ACC112 (cell line): ENCODE measurements at regions not wholly inside any gene's neighbourhood (a gene's known extent, or its start where the extent isn't known, plus 50 kb on each side); places are given as distances from the start of the nearest gene placed in this dataset.
"Not testable (repeated sequence)": the region's sequence is repeated elsewhere in the genome, so short reads cannot be mapped to it uniquely, and the experiment has no call there.

ENCODE experiments used
- H2AFZ ChIP-seq: fragments of 200-600 bp; sonication (generic); one replicate; pipeline ENCODE4 v1.6.0; 2017; ENCODE audit warnings: antibody characterized with exemption, low read length; ENCODE audit not compliant: unreplicated experiment
- H3K27ac ChIP-seq: fragments of 200-600 bp; sonication (generic); 2 replicates; pipeline ENCODE4 v1.5.1; 2014; ENCODE audit warnings: low read depth, mild to moderate bottlenecking, antibody characterized with exemption, low read length, moderate library complexity
- H3K27me3 ChIP-seq: fragments of 200-600 bp; sonication (generic); 2 replicates; pipeline ENCODE4 v1.6.1; 2014; ENCODE audit warnings: mild to moderate bottlenecking, antibody characterized with exemption, low read length, moderate library complexity, mixed read lengths; ENCODE audit not compliant: insufficient read depth
- H3K36me3 ChIP-seq: fragments of 200-600 bp; sonication (generic); 2 replicates; pipeline ENCODE4 v1.6.1; 2016; ENCODE audit warnings: mild to moderate bottlenecking, antibody characterized with exemption, low read length, moderate library complexity, mixed read lengths; ENCODE audit not compliant: insufficient read depth
- H3K4me1 ChIP-seq: fragments of 200-600 bp; sonication (generic); one replicate; pipeline ENCODE4 v1.6.1; 2016; ENCODE audit warnings: low read length, mixed read lengths; ENCODE audit not compliant: insufficient read depth, unreplicated experiment, control insufficient read depth
- H3K4me3 ChIP-seq: fragments of 200-600 bp; sonication (generic); 2 replicates; pipeline ENCODE4 v1.5.1; 2014; ENCODE audit warnings: mild to moderate bottlenecking, low read depth, low read length
- H3K79me2 ChIP-seq: fragments of 200-600 bp; sonication (generic); one replicate; pipeline ENCODE4 v1.6.0; 2016; ENCODE audit warnings: low read length; ENCODE audit not compliant: control insufficient read depth, unreplicated experiment, insufficient read depth

- Histone ChIP-seq H3K4me1 (peaks cover 5% of the 10 kb centered on the region), H3K79me2 (no peaks in the 10 kb centered on the region), H3K27ac (no peak overlapping the region), H3K4me3 (no peak overlapping the region), H3K27me3 (0 out of 2 replicates have a peak, but pooled peaks cover 9% of the 10 kb centered on the region), H3K36me3 (no peaks in the 10 kb centered on the region), H2AFZ (no peak overlapping the region)
Observed at GRCh38 chr5:174799121-174799520, 74.7 kb downstream of the MSX2 start.

GRCh38 chr5:174798551-174798951 lies 74.2 kb downstream of the MSX2 start:
- no peak overlapping the region for H3K27ac ChIP-seq
- peaks cover 5% of the 10 kb centered on the region for H3K4me1 ChIP-seq
- H3K4me3 ChIP-seq = no peak overlapping the region
- H3K79me2 ChIP-seq = no peaks in the 10 kb centered on the region
- H2AFZ ChIP-seq = no peak overlapping the region
- H3K36me3 ChIP-seq = no peaks in the 10 kb centered on the region
- 0 out of 2 replicates have a peak, but pooled peaks cover 9% of the 10 kb centered on the region for H3K27me3 ChIP-seq

DNA sequence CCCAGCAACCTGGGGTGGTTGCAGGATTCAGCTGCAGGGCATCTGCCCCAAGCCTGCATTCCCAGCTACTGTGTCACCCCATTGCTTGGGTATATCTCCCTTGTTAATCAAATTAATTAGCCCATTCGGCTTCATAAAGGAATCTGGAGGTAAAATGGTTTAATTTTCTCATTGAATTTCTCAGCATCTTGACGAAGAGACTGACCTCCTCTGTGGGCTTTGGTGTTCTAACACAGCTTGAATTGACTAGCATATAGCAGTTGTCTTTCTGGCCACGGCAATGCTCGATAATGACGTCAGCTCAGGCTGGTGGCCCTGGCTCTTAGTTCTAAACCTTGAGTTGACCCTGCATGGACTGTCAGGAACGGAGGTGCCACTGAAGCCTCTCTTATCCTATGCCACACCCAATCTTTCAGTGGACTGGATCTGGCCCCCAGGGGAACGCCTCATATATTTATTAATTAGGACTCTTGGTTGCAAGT lies 72.4 kb downstream of the MSX2 start:
- H3K36me3 ChIP-seq = no peaks in the 10 kb centered on the region
- H3K27ac ChIP-seq = no peak overlapping the region
- no peak overlapping the region for H3K4me3 ChIP-seq
- H3K79me2 ChIP-seq = no peaks in the 10 kb centered on the region
- H3K27me3 ChIP-seq = 0 out of 2 replicates have a peak, but pooled peaks cover 9% of the 10 kb centered on the region
- H3K4me1 ChIP-seq = peaks cover 5% of the 10 kb centered on the region
- H2AFZ ChIP-seq = no peak overlapping the region

DNA sequence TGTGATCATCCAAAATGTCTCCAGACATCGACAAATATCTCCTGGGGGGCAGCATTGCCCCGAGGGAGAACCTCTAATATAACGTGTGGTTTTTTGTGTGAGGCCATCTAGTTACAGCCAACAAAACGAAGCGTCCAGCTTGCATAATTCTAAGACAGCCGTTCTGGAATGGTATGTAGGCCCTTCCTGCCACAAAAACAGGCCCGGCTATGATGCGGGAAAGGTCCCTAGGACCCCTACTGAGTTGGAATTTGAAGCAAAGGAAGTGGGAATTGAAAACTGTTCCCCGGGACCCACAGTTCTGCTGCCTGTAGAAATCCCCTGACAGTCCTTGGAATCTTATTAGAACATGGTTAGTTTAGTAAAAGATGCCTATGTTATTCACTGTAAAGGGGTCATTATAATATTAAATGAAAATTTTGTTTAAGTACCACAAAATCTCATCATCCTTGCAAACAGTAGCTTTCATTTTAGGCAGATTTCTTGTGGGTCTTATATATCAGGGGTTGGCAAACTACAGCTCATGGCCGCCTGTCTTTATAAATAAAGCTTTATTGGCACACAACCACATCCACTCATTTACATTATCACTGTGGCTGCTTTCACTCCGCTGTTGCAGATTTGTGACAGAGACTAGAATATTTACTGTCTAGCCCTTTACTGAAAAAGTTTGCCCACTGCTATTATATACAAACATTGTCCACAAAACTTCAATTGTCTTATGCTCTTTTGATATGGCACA lies 70.7 kb downstream of the MSX2 start:
- peaks cover 5% of the 10 kb centered on the region for H3K4me1 ChIP-seq
- H3K27ac ChIP-seq = no peak overlapping the region
- no peaks in the 10 kb centered on the region for H3K79me2 ChIP-seq
- 0 out of 2 replicates have a peak, but pooled peaks cover 9% of the 10 kb centered on the region for H3K27me3 ChIP-seq
- no peaks in the 10 kb centered on the region for H3K36me3 ChIP-seq
- no peak overlapping the region for H3K4me3 ChIP-seq
- H2AFZ ChIP-seq = no peak overlapping the region

GRCh38 chr5:174793684-174794328 lies 69.4 kb downstream of the MSX2 start:
- H3K4me3 ChIP-seq = no peak overlapping the region
- H3K4me1 ChIP-seq = peaks cover under 1% of the 10 kb centered on the region
- H2AFZ ChIP-seq = no peak overlapping the region
- H3K27ac ChIP-seq = no peak overlapping the region
- H3K27me3 ChIP-seq = 0 out of 2 replicates have a peak, but pooled peaks cover 9% of the 10 kb centered on the region
- H3K36me3 ChIP-seq = no peaks in the 10 kb centered on the region
- no peaks in the 10 kb centered on the region for H3K79me2 ChIP-seq

DNA sequence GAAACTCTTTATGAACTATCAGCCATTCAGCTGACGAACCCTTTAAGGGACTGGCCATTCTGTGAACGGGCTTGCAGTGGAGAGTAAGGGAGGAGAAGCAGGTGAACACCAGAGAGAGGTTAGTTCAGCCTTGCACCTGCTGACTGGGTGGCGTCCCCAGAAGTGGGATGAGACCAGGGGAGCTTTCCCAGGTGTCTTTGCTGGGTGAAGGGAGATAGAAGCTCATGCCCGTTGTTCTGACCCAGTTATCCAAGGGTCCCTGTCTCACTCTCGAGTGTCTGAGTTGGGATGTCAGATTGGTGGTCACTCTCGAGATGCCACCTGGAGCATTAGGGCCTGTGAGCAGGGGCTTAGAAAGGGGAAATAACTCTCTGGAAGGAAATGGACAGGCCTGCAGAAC lies 68.7 kb downstream of the MSX2 start:
- Histone ChIP-seq H2AFZ (no peak overlapping the region), H3K27ac (no peak overlapping the region), H3K4me1 (no peaks in the 10 kb centered on the region), H3K36me3 (no peaks in the 10 kb centered on the region), H3K79me2 (no peaks in the 10 kb centered on the region), H3K4me3 (no peak overlapping the region), H3K27me3 (0 out of 2 replicates have a peak, but pooled peaks cover 6% of the 10 kb centered on the region)

DNA sequence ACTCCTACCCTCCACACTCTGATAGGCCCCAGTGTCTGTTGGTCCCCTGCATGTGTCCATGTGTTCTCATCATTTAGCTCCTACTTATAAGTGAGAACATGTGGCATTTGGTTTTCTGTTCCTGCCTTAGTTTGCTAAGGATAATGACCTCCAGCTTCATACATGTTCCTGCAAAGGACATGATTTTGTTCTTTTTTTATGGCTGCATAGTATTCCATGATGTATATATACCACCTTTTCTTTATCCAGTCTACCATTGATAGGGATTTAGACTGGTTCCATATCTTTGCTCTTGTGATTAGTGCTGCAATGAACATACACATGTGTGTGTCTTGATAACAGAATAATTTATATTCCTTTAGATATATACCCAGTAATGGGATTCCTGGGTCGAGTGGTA lies 67.9 kb downstream of the MSX2 start:
- not testable (repeated sequence) for H3K27me3 ChIP-seq, H3K4me1 ChIP-seq, H3K27ac ChIP-seq, H2AFZ ChIP-seq, H3K4me3 ChIP-seq, H3K36me3 ChIP-seq, H3K79me2 ChIP-seq

DNA sequence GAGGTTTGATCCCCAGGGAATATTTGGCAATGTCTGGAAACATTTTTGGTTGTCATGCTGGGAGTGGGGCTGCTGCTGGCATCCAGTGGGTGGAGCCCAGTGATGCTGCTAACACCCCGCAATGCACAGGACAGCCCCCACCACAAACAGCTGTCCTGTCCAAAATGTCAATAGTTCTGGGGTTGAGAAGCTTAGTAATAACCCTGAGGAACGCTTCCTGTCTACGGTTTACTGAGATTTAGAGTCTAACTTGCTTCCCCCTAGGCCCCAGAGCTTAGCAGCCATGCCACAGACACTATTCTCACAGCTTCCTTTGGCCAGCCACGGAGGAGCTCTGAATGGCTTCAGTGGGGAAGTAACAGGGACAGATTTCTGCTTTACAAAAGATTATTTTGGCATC lies 66.5 kb downstream of the MSX2 start:
- Histone ChIP-seq H3K4me3 (no peak overlapping the region), H3K36me3 (no peaks in the 10 kb centered on the region), H2AFZ (no peak overlapping the region), H3K27ac (no peak overlapping the region), H3K27me3 (no peaks in the 10 kb centered on the region), H3K79me2 (no peaks in the 10 kb centered on the region), H3K4me1 (no peaks in the 10 kb centered on the region)

DNA sequence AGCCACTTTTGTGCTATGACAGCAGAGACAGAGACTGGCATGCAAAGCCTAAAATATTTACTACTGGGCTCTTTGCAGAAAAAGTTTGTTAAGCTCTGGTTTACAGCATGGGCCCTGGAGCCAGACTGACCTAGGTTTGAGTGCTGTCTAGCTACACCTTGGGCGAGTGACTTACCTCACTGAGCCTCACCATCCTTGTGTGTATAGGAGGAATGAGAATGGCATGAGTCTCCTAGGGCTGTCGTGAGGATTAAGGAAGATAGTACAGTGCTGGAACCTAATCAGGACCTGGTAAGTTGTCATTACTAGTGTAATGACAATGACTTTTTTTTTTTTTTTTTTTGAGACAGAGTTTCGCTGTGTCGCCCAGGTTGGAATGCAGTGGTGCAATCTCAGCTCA lies 65.2 kb downstream of the MSX2 start:
- Histone ChIP-seq H3K79me2 (no peaks in the 10 kb centered on the region), H3K27me3 (no peaks in the 10 kb centered on the region), H2AFZ (no peak overlapping the region), H3K4me1 (no peaks in the 10 kb centered on the region), H3K4me3 (no peak overlapping the region), H3K27ac (no peak overlapping the region), H3K36me3 (no peaks in the 10 kb centered on the region)

DNA sequence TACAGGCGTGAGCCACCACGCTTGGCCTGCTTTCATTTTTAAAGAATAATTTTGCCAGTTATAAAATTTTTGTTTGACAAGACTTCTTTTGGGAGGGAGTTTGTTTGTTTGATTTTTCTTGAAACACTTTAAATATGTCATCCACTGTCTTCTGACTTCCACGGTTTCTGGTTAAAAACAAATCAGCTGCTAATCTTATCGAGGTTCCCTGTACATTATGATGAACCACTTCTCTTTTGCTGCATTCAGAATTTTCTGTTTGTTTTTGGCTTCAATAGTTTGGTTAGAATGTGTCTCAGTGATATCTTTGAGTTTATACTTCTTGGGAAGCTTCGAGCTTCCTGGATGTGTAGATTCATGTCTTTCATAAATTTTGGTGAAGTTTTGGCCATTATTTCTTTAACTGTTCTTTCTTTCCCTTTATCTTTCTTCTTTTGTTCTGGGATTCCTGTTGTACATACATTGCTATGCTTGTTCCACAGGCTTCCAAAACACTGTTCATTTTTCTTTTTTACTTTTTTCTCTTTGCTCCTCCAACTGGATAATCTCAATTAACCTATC lies 60.8 kb downstream of the MSX2 start:
- no peaks in the 10 kb centered on the region for H3K79me2 ChIP-seq
- no peaks in the 10 kb centered on the region for H3K36me3 ChIP-seq
- H3K27me3 ChIP-seq = no peaks in the 10 kb centered on the region; the same call in 1 of the 2 replicates

More for the DNA sequence above, 60.8 kb downstream of the MSX2 start:
- no peaks in the 10 kb centered on the region for H3K4me1 ChIP-seq
- H3K4me3 ChIP-seq = no peak overlapping the region
- no peak overlapping the region for H2AFZ ChIP-seq
- H3K27ac ChIP-seq = no peak overlapping the region
